Smooth muscle cell (in vitro differentiated cells): ENCODE measurements at regions not wholly inside any gene's neighbourhood (a gene's known extent, or its start where the extent isn't known, plus 50 kb on each side); places are given as distances from the start of the nearest gene placed in this dataset.

ENCODE experiments used
- DNase-seq: peaks from one replicate; lab custom pipeline; 2025; ENCODE audit not compliant: unreplicated experiment; lab: John Stamatoyannopoulos, UW
- H2AFZ ChIP-seq: fragments of 200-600 bp; sonication (generic); 2 replicates; pipeline ENCODE4 v1.6.0; 2016; ENCODE audit warnings: antibody characterized with exemption, low read depth, mild to moderate bottlenecking
- H3F3A ChIP-seq: fragments of 200-600 bp; sonication (generic); 2 replicates; pipeline ENCODE4 v1.6.0; 2017; ENCODE audit warnings: antibody characterized with exemption, low read depth
- H3K27ac ChIP-seq: fragments of 200-600 bp; sonication (generic); 2 replicates; pipeline ENCODE4 v1.5.1; 2016; ENCODE audit warnings: low read depth, mild to moderate bottlenecking
- H3K27me3 ChIP-seq: fragments of 200-600 bp; sonication (generic); 2 replicates; pipeline ENCODE4 v1.6.1; 2016; ENCODE audit warnings: low read depth, mild to moderate bottlenecking
- H3K36me3 ChIP-seq: fragments of 200-600 bp; sonication (generic); 2 replicates; pipeline ENCODE4 v1.5.1; 2016; ENCODE audit warnings: low read depth
- H3K4me1 ChIP-seq: fragments of 200-600 bp; sonication (generic); 2 replicates; pipeline ENCODE4 v1.5.1; 2016; ENCODE audit warnings: low read depth
- H3K4me2 ChIP-seq: fragments of 200-600 bp; sonication (generic); 2 replicates; pipeline ENCODE4 v1.6.0; 2016; ENCODE audit warnings: mild to moderate bottlenecking
- H3K4me3 ChIP-seq: fragments of 200-600 bp; sonication (generic); 2 replicates; pipeline ENCODE4 v1.5.1; 2016; ENCODE audit warnings: mild to moderate bottlenecking
- H3K79me2 ChIP-seq: fragments of 200-600 bp; sonication (generic); 2 replicates; pipeline ENCODE4 v1.6.0; 2016; ENCODE audit warnings: low read depth, mild to moderate bottlenecking
- H3K9ac ChIP-seq: fragments of 200-600 bp; sonication (generic); 2 replicates; pipeline ENCODE4 v1.6.0; 2016; ENCODE audit warnings: low read depth
- H3K9me3 ChIP-seq: fragments of 200-600 bp; sonication (generic); replicated peaks from 2 replicates; pipeline ENCODE4 v1.5.1; 2016; ENCODE audit warnings: low read depth
- H4K20me1 ChIP-seq: fragments of 200-600 bp; sonication (generic); 2 replicates; pipeline ENCODE4 v1.6.0; 2016; ENCODE audit warnings: low read depth
- WGBS: methylation state at CpG from one replicate; pipeline ENCODE4 v1.1.7; 2016; ENCODE audit warnings: low lambda C conversion rate; 5-methylcytosine and 5-hydroxymethylcytosine counted together
- TF ChIP-seq, protein P1 (sequence below): fragments of 200-600 bp; sonication (generic); IDR thresholded peaks from 2 replicates; pipeline ENCODE4 v1.5.1; 2017; ENCODE audit warnings: borderline replicate concordance, mild to moderate bottlenecking, antibody characterized with exemption; ENCODE audit not compliant: insufficient read depth, poor library complexity, severe bottlenecking

DNA sequence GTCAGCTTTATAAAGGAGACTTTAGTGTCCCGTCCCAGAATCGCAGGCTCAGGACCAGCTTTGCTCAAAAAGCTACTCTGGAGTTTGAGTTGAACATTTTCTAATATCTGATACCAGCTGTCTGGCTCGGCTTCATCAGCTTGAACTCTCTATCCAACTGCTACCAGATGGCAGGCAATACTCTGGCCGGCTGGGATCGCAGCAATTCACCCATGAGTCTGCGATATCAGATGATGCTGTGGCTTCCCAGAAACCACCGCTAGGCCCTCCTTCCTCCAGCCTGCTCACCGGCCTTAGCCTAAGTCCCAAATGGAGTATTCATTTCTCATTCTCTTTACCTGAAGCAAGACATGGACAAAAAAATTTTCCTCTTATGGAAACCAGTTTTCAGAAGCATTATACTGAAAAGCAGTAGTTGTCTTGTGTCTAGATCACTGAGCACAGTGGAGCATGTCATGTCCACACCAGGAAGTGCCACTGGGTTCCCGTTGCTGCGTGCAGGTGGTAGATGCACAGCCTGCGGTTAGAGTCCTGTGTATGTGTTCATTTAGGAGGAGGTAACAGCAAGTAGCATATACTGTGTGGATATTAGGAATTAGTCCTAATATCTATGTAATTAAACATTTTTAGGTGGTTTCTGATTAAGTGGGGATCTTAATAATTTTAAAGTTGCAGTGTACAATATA, 162.0 kb upstream of the SOX11 start:
- H3K4me2 ChIP-seq, result no peak overlapping the region
- TF ChIP-seq, protein P1, sequence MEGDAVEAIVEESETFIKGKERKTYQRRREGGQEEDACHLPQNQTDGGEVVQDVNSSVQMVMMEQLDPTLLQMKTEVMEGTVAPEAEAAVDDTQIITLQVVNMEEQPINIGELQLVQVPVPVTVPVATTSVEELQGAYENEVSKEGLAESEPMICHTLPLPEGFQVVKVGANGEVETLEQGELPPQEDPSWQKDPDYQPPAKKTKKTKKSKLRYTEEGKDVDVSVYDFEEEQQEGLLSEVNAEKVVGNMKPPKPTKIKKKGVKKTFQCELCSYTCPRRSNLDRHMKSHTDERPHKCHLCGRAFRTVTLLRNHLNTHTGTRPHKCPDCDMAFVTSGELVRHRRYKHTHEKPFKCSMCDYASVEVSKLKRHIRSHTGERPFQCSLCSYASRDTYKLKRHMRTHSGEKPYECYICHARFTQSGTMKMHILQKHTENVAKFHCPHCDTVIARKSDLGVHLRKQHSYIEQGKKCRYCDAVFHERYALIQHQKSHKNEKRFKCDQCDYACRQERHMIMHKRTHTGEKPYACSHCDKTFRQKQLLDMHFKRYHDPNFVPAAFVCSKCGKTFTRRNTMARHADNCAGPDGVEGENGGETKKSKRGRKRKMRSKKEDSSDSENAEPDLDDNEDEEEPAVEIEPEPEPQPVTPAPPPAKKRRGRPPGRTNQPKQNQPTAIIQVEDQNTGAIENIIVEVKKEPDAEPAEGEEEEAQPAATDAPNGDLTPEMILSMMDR, result no peak
- no peaks in the 10 kb centered on the region for H3F3A ChIP-seq
- WGBS, result 91% methylated on average over 11 of the region's 11 CpGs
- H4K20me1 ChIP-seq, result no peaks in the 10 kb centered on the region
- H3K79me2 ChIP-seq, result no peaks in the 10 kb centered on the region
- no peaks in the 10 kb centered on the region for H3K9me3 ChIP-seq
- H3K27me3 ChIP-seq, result no peaks in the 10 kb centered on the region
- DNase-seq, result no peak
- no peak overlapping the region for H3K9ac ChIP-seq
- no peak overlapping the region for H3K27ac ChIP-seq
- no peaks in the 10 kb centered on the region for H3K4me1 ChIP-seq
- no peak overlapping the region for H2AFZ ChIP-seq
- no peak overlapping the region for H3K4me3 ChIP-seq
- no peaks in the 10 kb centered on the region for H3K36me3 ChIP-seq

DNA sequence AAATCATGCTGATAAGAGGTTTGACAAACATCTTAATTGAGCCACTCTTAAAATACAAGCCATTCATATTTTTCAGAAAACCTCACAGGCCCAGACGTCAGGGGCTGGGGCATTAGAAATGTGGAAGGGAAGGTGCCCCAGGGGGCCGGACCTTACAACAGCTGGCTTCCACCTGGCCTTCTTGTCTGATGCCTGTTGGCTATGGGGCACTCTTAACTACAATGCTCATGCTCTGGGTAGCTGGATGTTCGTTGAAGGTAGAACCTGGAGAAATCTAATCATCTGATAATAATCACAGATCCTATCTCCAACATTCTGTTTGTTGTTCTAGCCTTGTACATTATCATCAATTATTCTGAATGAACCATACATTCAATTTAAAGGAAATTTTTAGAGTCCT, 156.9 kb upstream of the SOX11 start:
- Histone ChIP-seq H3K27ac (no peak overlapping the region), H3K36me3 (no peaks in the 10 kb centered on the region), H4K20me1 (no peaks in the 10 kb centered on the region), H3K4me2 (no peak overlapping the region), H3K9me3 (no peaks in the 10 kb centered on the region), H2AFZ (no peak overlapping the region), H3K4me3 (no peak overlapping the region), H3K4me1 (peaks cover 9% of the 10 kb centered on the region), H3K79me2 (no peaks in the 10 kb centered on the region), H3K9ac (no peak overlapping the region), H3F3A (peaks cover 5% of the 10 kb centered on the region), H3K27me3 (no peaks in the 10 kb centered on the region)
- DNase-seq, result no peak
- TF ChIP-seq, protein P1, result no peak
- 78% methylated on average over 3 of the region's 3 CpGs for WGBS

DNA sequence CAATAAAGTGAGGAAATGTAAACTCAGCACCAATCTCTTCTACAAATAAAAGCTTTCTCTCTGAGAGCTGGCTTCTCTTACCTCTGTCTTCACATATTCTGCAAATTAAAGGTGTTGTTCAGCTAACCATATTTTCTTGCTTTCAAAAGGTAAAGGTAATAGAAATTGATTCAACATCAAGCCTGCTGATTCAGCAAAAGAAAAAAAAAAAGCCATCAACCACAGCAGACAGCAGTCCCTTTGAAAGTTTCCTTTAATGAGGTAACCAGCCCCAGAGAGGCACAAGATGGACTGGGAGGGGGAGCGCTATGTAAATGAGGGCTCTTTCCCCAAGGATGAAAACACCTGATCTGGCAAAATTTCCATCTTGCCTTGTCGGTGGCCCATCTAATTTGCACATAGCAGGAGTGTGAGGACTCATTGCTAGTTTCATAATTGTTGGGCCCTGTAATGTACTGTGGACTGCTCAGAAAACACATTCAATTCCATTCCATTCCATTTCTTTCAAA, 154.9 kb upstream of the SOX11 start:
- no peaks in the 10 kb centered on the region for H4K20me1 ChIP-seq
- TF ChIP-seq, protein P1, result no peak
- H3K27me3 ChIP-seq, result no peaks in the 10 kb centered on the region
- no peak for DNase-seq
- H3K4me1 ChIP-seq, result peaks cover 9% of the 10 kb centered on the region
- no peaks in the 10 kb centered on the region for H3K36me3 ChIP-seq
- H2AFZ ChIP-seq, result peak overlapping the region; percentile 29
- no peak overlapping the region for H3K27ac ChIP-seq
- H3K9ac ChIP-seq, result no peak overlapping the region
- H3K4me2 ChIP-seq, result peak overlapping the region; percentile 29
- no peaks in the 10 kb centered on the region for H3K79me2 ChIP-seq
- H3K4me3 ChIP-seq, result no peak overlapping the region
- WGBS, result 76% methylated on average over 2 of the region's 2 CpGs
- peaks cover 5% of the 10 kb centered on the region for H3F3A ChIP-seq
- H3K9me3 ChIP-seq, result no peaks in the 10 kb centered on the region

DNA sequence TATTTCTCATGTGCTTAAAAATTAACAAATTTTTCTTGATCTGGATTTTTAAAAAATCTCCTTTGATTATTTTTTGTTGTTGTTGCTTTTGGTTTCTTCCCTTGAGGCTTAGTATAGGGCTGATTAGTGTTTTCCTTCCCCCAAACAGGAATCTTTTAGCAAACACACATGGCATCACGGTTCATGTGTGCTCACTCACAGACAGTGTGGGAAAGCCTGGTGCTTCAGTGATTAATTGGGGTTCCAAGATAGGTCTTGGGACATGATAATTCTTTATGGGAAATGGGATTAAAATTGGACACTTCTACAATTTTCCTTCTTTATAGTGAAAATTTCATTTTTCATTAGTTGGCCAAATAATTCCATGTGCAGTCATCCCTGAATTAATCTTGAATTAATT, 153.9 kb upstream of the SOX11 start:
- Histone ChIP-seq H3K36me3 (no peaks in the 10 kb centered on the region), H3K27ac (no peak overlapping the region)

More for the DNA sequence above, 153.9 kb upstream of the SOX11 start:
- DNase-seq, result no peak
- H3K9me3 ChIP-seq, result no peaks in the 10 kb centered on the region
- no peaks in the 10 kb centered on the region for H3K27me3 ChIP-seq
- H3K4me3 ChIP-seq, result no peak overlapping the region
- peaks cover 5% of the 10 kb centered on the region for H3F3A ChIP-seq
- H4K20me1 ChIP-seq, result no peaks in the 10 kb centered on the region
- 83% methylated on average over 1 of the region's 1 CpG for WGBS
- peak overlapping the region; percentile 33 for H3K4me2 ChIP-seq
- H3K9ac ChIP-seq, result no peak overlapping the region
- H3K4me1 ChIP-seq, result peaks cover 9% of the 10 kb centered on the region
- H3K79me2 ChIP-seq, result no peaks in the 10 kb centered on the region
- TF ChIP-seq, protein P1, result no peak
- peak overlapping the region; percentile 29 for H2AFZ ChIP-seq
